ENCODE measurements at regions not wholly inside any gene's neighbourhood (a gene's known extent, or its start where the extent isn't known, plus 50 kb on each side); places are given as distances from the start of the nearest gene placed in this dataset.

DNA sequence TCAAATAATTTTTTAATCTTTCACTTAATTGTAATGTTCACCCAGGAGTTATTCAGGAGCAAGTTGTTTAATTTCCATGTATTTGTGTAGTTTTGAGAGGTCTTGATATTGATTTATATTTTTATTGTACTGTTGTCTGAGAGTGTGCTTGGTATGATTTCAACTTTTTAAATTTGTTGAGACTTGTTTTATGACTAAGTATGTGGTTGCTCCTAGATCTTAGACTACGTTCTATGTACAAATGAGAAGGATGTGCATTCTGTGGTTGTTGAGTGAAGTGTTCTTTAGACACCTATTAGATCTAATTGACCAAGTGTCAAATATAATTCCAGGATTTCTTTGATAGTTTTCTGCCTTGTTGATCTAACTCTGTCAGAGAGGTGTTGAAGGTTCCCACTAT is 353.3 kb upstream of the GNPDA2 start:
- no CpG with 5 or more reads among the region's 1 CpG for WGBS, 2 experiments (ENCODE audit: extremely low coverage in 2 of 2, insufficient read length in 1 of 2)
- ATAC-seq (ENCODE audit: low read depth): no peak
- CTCF ChIA-PET: no interaction called here

More for the DNA sequence above, 353.3 kb upstream of the GNPDA2 start:
- Histone ChIP-seq H3K4me1 (ENCODE audit: control insufficient read depth, insufficient read depth, low read length) (no peaks in the 10 kb centered on the region), H3K27ac (ENCODE audit: insufficient read depth, low read length) (no peak overlapping the region), H2AFZ (replicated peaks; ENCODE audit: low read length, poor library complexity) (no peak overlapping the region), H2BK5ac (ENCODE audit: low read depth, low read length, poor library complexity, severe bottlenecking) (no peak overlapping the region), H3K4me3 (ENCODE audit: insufficient read depth, low read depth, low read length) (no peak overlapping the region), H3K4ac (ENCODE audit: low read depth, low read length) (no peak overlapping the region), H3K4me2 (ENCODE audit: low read depth, low read length) (no peak overlapping the region), H2BK120ac (ENCODE audit: low read depth, low read length) (no peak overlapping the region), H4K91ac (ENCODE audit: insufficient read depth, low read depth, low read length) (no peak overlapping the region), H3K79me1 (ENCODE audit: low read depth in 1 of 2, low read length in 2 of 2) (no peaks in the 10 kb centered on the region), H3K14ac (replicated peaks; ENCODE audit: low read depth, low read length) (no peak overlapping the region), H4K8ac (ENCODE audit: low read depth in 2 of 2, low read length in 2 of 2) (no peak overlapping the region), H3K18ac (ENCODE audit: low read depth, low read length) (no peak overlapping the region), H3K23ac (ENCODE audit: low read depth, low read length) (no peak overlapping the region), H2BK20ac (ENCODE audit: low read depth, low read length) (no peak overlapping the region), H4K5ac (ENCODE audit: low read depth, low read length) (no peak overlapping the region), H4K20me1 (ENCODE audit: insufficient read depth, low read length) (no peaks in the 10 kb centered on the region), H3K9ac (ENCODE audit: low read depth, low read length) (no peak overlapping the region), H3K56ac (ENCODE audit: extremely low read depth, insufficient read depth, low read length) (no peak overlapping the region), H3K9me1 (ENCODE audit: insufficient read depth, low read length) (no peaks in the 10 kb centered on the region), H3K36me3 (ENCODE audit: control insufficient read depth, insufficient read depth, low read length) (no peaks in the 10 kb centered on the region), H2AK5ac (ENCODE audit: low read depth, low read length) (no peak overlapping the region), H3K27me3 (ENCODE audit: control insufficient read depth, insufficient read depth, low read length) (no peaks in the 10 kb centered on the region), H2BK15ac (ENCODE audit: low read depth, low read length) (no peak overlapping the region), H3K9me3 (ENCODE audit: control insufficient read depth, insufficient read depth, low read length) (0 out of 2 replicates have a peak, but pooled peaks cover 2% of the 10 kb centered on the region), H2AK9ac (replicated peaks; ENCODE audit: low read depth, low read length, poor library complexity) (no peak overlapping the region)
- intact Hi-C loops (cut with micrococcal nuclease): no loop called here
- POLR2A ChIA-PET (ENCODE audit: unreplicated experiment): no interaction called here
- in situ Hi-C loops (cut with MboI; ENCODE audit: low sequenced_read_pairs): no loop called here
- dilution Hi-C loops (cut with HindIII; ENCODE audit: low sequenced_read_pairs, unreplicated experiment): no loop called here
- no TSS peak for BruUV-seq (replicated peaks)
- DNase-seq: no peak
- TF ChIP-seq BHLHE40 (IDR thresholded peaks at IDR 0.05; ENCODE audit: low read depth, low read length) (no peak), MXI1 (IDR thresholded peaks at IDR 0.05; ENCODE audit: borderline replicate concordance, low read depth, low read length) (no peak), SMC3 (IDR thresholded peaks at IDR 0.05; ENCODE audit: low read depth, low read length) (no peak), RCOR1 (IDR thresholded peaks at IDR 0.05; ENCODE audit: insufficient replicate concordance, low read length) (no peak)
- TF ChIP-seq, protein P1, sequence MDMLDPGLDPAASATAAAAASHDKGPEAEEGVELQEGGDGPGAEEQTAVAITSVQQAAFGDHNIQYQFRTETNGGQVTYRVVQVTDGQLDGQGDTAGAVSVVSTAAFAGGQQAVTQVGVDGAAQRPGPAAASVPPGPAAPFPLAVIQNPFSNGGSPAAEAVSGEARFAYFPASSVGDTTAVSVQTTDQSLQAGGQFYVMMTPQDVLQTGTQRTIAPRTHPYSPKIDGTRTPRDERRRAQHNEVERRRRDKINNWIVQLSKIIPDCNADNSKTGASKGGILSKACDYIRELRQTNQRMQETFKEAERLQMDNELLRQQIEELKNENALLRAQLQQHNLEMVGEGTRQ (IDR thresholded peaks at IDR 0.05; ENCODE audit: low read depth, low read length): no peak

Data from IMR-90 (cell line).